SK-N-MC (cell line): ENCODE measurements at regions not wholly inside any gene's neighbourhood (a gene's known extent, or its start where the extent isn't known, plus 50 kb on each side); places are given as distances from the start of the nearest gene placed in this dataset.

Source experiments
- EZH2 ChIP-seq: fragments of 200-600 bp; sonication (generic); IDR thresholded peaks from one replicate; pipeline ENCODE4 v1.6.1; 2017; ENCODE audit warnings: antibody characterized with exemption
- POLR2AphosphoS5 ChIP-seq: IDR thresholded peaks from 2 replicates; pipeline ENCODE4 v1.6.1; 2012; ENCODE audit warnings: mild to moderate bottlenecking, low read depth, low read length, borderline replicate concordance

DNA sequence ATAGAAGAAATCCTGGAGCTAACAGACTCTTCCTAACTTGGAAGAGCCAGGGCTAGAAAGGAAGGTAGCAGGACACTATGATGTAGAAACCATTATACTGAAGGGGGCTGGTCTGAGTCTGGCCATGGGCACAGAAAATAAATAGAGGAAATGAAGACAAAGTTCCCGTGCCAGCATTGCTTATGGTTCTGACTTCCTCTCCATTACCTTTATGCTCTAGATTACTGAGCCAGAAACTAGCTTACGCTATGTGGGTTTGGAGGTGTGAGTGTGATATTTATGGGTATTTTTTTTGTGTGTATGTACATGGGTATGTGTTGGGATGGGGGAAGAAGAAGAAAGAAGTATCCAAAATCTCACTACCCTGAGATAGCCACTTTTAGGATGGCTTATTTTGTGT is 148.3 kb downstream of the GLUD2 start:
- no peak for TF ChIP-seq EZH2
- TF ChIP-seq POLR2AphosphoS5: no peak
